ENCODE measurements at regions not wholly inside any gene's neighbourhood (a gene's known extent, or its start where the extent isn't known, plus 50 kb on each side); places are given as distances from the start of the nearest gene placed in this dataset.

DNA sequence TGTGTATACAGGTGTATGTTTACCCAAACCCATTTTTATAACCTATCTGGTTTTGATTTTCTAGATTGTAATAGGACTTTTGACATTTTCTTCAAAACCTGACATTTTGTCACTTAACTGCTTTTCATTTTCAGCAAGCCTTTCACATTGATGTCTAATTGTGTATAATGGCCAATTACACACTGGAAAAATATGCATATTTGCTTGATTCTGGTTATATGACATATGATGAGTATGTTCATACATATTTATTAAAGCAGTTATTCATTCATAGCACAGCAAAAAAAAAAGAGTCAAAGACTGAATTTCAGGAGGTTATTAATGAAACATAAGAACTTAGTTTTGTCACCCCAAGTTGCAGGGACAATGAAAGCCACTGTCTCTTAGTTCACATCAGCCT, 307.7 kb upstream of the TNP1 start (continued):
- no peak for TF ChIP-seq RBBP5 (conservative IDR thresholded peaks at IDR 0.05)
- TF ChIP-seq CHD1 (IDR thresholded peaks at IDR 0.05; ENCODE audit: low read depth, low read length), result no peak
- no peak for TF ChIP-seq RELA (IDR thresholded peaks at IDR 0.05; ENCODE audit: borderline replicate concordance, partially characterized antibody)
- TF ChIP-seq, protein P1, sequence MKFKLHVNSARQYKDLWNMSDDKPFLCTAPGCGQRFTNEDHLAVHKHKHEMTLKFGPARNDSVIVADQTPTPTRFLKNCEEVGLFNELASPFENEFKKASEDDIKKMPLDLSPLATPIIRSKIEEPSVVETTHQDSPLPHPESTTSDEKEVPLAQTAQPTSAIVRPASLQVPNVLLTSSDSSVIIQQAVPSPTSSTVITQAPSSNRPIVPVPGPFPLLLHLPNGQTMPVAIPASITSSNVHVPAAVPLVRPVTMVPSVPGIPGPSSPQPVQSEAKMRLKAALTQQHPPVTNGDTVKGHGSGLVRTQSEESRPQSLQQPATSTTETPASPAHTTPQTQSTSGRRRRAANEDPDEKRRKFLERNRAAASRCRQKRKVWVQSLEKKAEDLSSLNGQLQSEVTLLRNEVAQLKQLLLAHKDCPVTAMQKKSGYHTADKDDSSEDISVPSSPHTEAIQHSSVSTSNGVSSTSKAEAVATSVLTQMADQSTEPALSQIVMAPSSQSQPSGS (IDR thresholded peaks at IDR 0.05; ENCODE audit: low read length), result no peak
- TF ChIP-seq RFX5 (IDR thresholded peaks at IDR 0.05; ENCODE audit: low read depth, low read length), result no peak

DNA sequence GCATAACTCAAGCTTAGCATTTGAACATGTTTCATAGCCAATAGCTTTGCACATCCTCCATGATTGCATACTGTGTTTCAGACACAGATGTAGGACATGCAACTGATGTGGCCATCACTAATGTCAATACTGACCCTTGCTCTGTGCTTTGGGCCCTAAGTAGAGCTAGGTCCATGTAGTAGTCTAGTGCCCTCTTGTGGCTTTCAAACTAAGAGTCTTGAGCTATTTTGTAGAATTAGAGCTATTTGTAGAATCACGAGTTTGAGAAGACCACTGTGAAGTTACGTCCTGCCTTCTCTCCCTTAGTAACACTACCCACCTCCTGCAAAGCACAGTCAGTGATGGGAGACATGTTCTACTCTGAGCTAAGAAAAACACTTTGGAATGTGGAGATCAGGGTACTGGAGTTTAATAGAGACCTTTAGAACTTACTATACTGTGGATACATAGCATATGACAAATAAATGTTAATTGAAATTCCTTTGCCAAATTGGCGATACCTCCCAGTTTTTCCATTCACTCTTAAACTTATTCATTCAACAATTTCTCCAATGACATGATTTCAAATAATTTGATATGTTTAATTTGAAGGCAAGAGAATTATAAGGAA, 306.5 kb upstream of the TNP1 start:
- no peak for FAIRE-seq

More for the DNA sequence above, 306.5 kb upstream of the TNP1 start:
- no peak overlapping the region for H3K27ac ChIP-seq (ENCODE audit: control insufficient read depth, insufficient read depth)
- no peaks in the 10 kb centered on the region for H4K20me1 ChIP-seq (ENCODE audit: control insufficient read depth, insufficient read depth)
- no peak overlapping the region for H3K9ac ChIP-seq (ENCODE audit: control insufficient read depth, insufficient read depth, low read length)
- no peaks in the 10 kb centered on the region for H3K79me2 ChIP-seq (ENCODE audit: control insufficient read depth, insufficient read depth, low read length)
- in situ Hi-C loops (cut with MboI) (loop anchor here (10.0 kb wide), 1 partner anchor 462 kb away; no protein-coding TSS in a partner anchor), intact Hi-C loops (cut with micrococcal nuclease; ENCODE audit: unreplicated experiment) (loop anchor here (1.0 to 10.0 kb wide), 8 partner anchors 56 to 466 kb away; no protein-coding TSS in a partner anchor)
- BruUV-seq (replicated peaks), result no TSS peak
- H3K4me3 ChIP-seq, result no peak overlapping the region
- peak; percentile 15 for DNase-seq (ENCODE audit: low read depth, low spot score)
- peak; percentile 80 for ATAC-seq
- TF ChIP-seq SMC3 (IDR thresholded peaks at IDR 0.05; ENCODE audit: borderline replicate concordance, low read length) (peak; percentile 84), ZNF384 (IDR thresholded peaks at IDR 0.05; ENCODE audit: borderline replicate concordance, low read depth, low read length) (no peak), WRNIP1 (IDR thresholded peaks at IDR 0.05; ENCODE audit: borderline replicate concordance, low read depth, low read length) (no peak), RUNX3 (IDR thresholded peaks at IDR 0.05; ENCODE audit: low read length) (peak; percentile 18; the same call in 1 of the 2 replicates), RAD21 (IDR thresholded peaks at IDR 0.05; ENCODE audit: insufficient read depth, low read depth, low read length) (peak; percentile 82), FOXK2 (IDR thresholded peaks at IDR 0.05) (no peak), CHD1 (IDR thresholded peaks at IDR 0.05; ENCODE audit: low read depth, low read length) (no peak)
- TF ChIP-seq, protein P2, sequence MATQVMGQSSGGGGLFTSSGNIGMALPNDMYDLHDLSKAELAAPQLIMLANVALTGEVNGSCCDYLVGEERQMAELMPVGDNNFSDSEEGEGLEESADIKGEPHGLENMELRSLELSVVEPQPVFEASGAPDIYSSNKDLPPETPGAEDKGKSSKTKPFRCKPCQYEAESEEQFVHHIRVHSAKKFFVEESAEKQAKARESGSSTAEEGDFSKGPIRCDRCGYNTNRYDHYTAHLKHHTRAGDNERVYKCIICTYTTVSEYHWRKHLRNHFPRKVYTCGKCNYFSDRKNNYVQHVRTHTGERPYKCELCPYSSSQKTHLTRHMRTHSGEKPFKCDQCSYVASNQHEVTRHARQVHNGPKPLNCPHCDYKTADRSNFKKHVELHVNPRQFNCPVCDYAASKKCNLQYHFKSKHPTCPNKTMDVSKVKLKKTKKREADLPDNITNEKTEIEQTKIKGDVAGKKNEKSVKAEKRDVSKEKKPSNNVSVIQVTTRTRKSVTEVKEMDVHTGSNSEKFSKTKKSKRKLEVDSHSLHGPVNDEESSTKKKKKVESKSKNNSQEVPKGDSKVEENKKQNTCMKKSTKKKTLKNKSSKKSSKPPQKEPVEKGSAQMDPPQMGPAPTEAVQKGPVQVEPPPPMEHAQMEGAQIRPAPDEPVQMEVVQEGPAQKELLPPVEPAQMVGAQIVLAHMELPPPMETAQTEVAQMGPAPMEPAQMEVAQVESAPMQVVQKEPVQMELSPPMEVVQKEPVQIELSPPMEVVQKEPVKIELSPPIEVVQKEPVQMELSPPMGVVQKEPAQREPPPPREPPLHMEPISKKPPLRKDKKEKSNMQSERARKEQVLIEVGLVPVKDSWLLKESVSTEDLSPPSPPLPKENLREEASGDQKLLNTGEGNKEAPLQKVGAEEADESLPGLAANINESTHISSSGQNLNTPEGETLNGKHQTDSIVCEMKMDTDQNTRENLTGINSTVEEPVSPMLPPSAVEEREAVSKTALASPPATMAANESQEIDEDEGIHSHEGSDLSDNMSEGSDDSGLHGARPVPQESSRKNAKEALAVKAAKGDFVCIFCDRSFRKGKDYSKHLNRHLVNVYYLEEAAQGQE (IDR thresholded peaks at IDR 0.05; ENCODE audit: low read depth, low read length), result no peak
- TF ChIP-seq, protein P3, sequence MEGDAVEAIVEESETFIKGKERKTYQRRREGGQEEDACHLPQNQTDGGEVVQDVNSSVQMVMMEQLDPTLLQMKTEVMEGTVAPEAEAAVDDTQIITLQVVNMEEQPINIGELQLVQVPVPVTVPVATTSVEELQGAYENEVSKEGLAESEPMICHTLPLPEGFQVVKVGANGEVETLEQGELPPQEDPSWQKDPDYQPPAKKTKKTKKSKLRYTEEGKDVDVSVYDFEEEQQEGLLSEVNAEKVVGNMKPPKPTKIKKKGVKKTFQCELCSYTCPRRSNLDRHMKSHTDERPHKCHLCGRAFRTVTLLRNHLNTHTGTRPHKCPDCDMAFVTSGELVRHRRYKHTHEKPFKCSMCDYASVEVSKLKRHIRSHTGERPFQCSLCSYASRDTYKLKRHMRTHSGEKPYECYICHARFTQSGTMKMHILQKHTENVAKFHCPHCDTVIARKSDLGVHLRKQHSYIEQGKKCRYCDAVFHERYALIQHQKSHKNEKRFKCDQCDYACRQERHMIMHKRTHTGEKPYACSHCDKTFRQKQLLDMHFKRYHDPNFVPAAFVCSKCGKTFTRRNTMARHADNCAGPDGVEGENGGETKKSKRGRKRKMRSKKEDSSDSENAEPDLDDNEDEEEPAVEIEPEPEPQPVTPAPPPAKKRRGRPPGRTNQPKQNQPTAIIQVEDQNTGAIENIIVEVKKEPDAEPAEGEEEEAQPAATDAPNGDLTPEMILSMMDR (IDR thresholded peaks at IDR 0.05 in 2 of 3, conservative IDR thresholded peaks at IDR 0.05 in 1 of 3; ENCODE audit: control insufficient read depth in 2 of 3, extremely low read depth in 1 of 3, insufficient read depth in 1 of 3, low read depth in 3 of 3, low read length in 3 of 3), result peak; percentile 42 to 61 (median 44); a peak in 5 of 6 replicates
- H3K27me3 ChIP-seq (replicated peaks in 1 of 2; ENCODE audit: control insufficient read depth in 2 of 2, insufficient read depth in 2 of 2, low read length in 1 of 2), result no peaks in the 10 kb centered on the region
- ChIA-PET CTCF (interaction anchor here (0.6 to 1.6 kb wide), 29 partner anchors 8 to 616 kb away, joined by 3 to 8 read pairs (median 3); no protein-coding TSS in a partner anchor), POLR2A (no interaction called here), SMC1A (ENCODE audit: uncharacterized antibody, unreplicated experiment) (interaction anchor here (0.6 to 1.8 kb wide), 16 partner anchors 12 to 546 kb away, joined by 3 to 6 read pairs (median 4); no protein-coding TSS in a partner anchor), RAD21 (ENCODE audit: unreplicated experiment) (interaction anchor here (0.5 to 1.4 kb wide), 11 partner anchors 10 to 547 kb away, joined by 3 to 5 read pairs (median 4); no protein-coding TSS in a partner anchor)
- no peaks in the 10 kb centered on the region for H3K36me3 ChIP-seq (ENCODE audit: control insufficient read depth in 2 of 2, insufficient read depth in 2 of 2, low read length in 1 of 2)
- 17% methylated on average over 3 of the region's 3 CpGs for WGBS (ENCODE audit: insufficient coverage, insufficient replicate concordance, low lambda C conversion rate, missing lambda C conversion rate)
- H3K4me1 ChIP-seq (ENCODE audit: control insufficient read depth, insufficient read depth, low read length), result peaks cover 6% of the 10 kb centered on the region
- no peak overlapping the region for H3K4me2 ChIP-seq (ENCODE audit: control insufficient read depth, insufficient read depth)
- H2AFZ ChIP-seq (ENCODE audit: control insufficient read depth, low read depth, low read length), result no peak overlapping the region
- H3K9me3 ChIP-seq (replicated peaks; ENCODE audit: control insufficient read depth, insufficient read depth, low read length), result no peaks in the 10 kb centered on the region; the same call in 2 of the 3 replicates

Data from GM12878 (cell line).